H9 (cell line): ENCODE measurements at regions not wholly inside any gene's neighbourhood (a gene's known extent, or its start where the extent isn't known, plus 50 kb on each side); places are given as distances from the start of the nearest gene placed in this dataset.

Experiments used
- DNase-seq: peaks from one replicate; pipeline ENCODE4 v3.0.0-alpha.2; 2017
- H2AFZ ChIP-seq: one replicate; pipeline ENCODE4 v1.6.1; 2013; ENCODE audit warnings: mild to moderate bottlenecking, low read length, control low read depth, moderate library complexity
- H2AK5ac ChIP-seq: 2 replicates; pipeline ENCODE4 v1.6.1; 2013; ENCODE audit warnings: low read length, control low read depth, mixed read lengths; ENCODE audit not compliant: insufficient read length
- H2BK120ac ChIP-seq: one replicate; pipeline ENCODE4 v1.6.1; 2013; ENCODE audit warnings: low read depth, mild to moderate bottlenecking, low read length, control low read depth, inconsistent platforms; ENCODE audit not compliant: poor library complexity, severe bottlenecking
- H2BK12ac ChIP-seq: 2 replicates; pipeline ENCODE4 v1.6.1; 2013; ENCODE audit warnings: low read length, control low read depth, mixed read lengths, low read depth; ENCODE audit not compliant: insufficient read length
- H2BK15ac ChIP-seq: 2 replicates; pipeline ENCODE4 v1.6.1; 2013; ENCODE audit warnings: low read depth, low read length, control low read depth
- H2BK20ac ChIP-seq: one replicate; pipeline ENCODE4 v1.6.1; 2013; ENCODE audit warnings: low read depth, mild to moderate bottlenecking, low read length, control low read depth, inconsistent platforms; ENCODE audit not compliant: poor library complexity, severe bottlenecking
- H2BK5ac ChIP-seq: 2 replicates; pipeline ENCODE4 v1.6.1; 2013; ENCODE audit warnings: low read length, control low read depth, mixed read lengths; ENCODE audit not compliant: insufficient read length
- H3K14ac ChIP-seq: 2 replicates; pipeline ENCODE4 v1.6.1; 2013; ENCODE audit warnings: low read length, control low read depth; ENCODE audit not compliant: insufficient read depth
- H3K18ac ChIP-seq: 2 replicates; pipeline ENCODE4 v1.6.1; 2013; ENCODE audit warnings: low read depth, mild to moderate bottlenecking, mixed read lengths, low read length, control low read depth; ENCODE audit not compliant: insufficient read length
- H3K23ac ChIP-seq: 2 replicates; pipeline ENCODE4 v1.6.1; 2013; ENCODE audit warnings: low read length, control low read depth, mixed read lengths, low read depth; ENCODE audit not compliant: insufficient read length
- H3K23me2 ChIP-seq: 2 replicates; pipeline ENCODE4 v1.6.1; 2013; ENCODE audit warnings: low read depth, mild to moderate bottlenecking, mixed read lengths, low read length, control low read depth; ENCODE audit not compliant: insufficient read length, poor library complexity, severe bottlenecking
- H3K27ac ChIP-seq: 2 replicates; pipeline ENCODE4 v1.5.1; 2013; ENCODE audit warnings: low read length, control low read depth, mixed read lengths, low read depth; ENCODE audit not compliant: insufficient read length
- H3K27me3 ChIP-seq: 2 replicates; pipeline ENCODE4 v1.6.1; 2013; ENCODE audit warnings: low read length, control low read depth, inconsistent platforms; ENCODE audit not compliant: insufficient read depth
- H3K4ac ChIP-seq: 2 replicates; pipeline ENCODE4 v1.6.1; 2013; ENCODE audit warnings: low read depth, mild to moderate bottlenecking, control low read depth, inconsistent platforms, low read length, moderate library complexity
- H3K4me1 ChIP-seq: 2 replicates; pipeline ENCODE4 v1.6.1; 2013; ENCODE audit warnings: low read length, control low read depth, inconsistent platforms; ENCODE audit not compliant: insufficient read depth
- H3K4me2 ChIP-seq: 2 replicates; pipeline ENCODE4 v1.6.1; 2013; ENCODE audit warnings: low read length, control low read depth, mixed read lengths; ENCODE audit not compliant: insufficient read length, insufficient read depth
- H3K56ac ChIP-seq: 2 replicates; pipeline ENCODE4 v1.6.1; 2013; ENCODE audit warnings: low read depth, mild to moderate bottlenecking, mixed read lengths, low read length, control low read depth; ENCODE audit not compliant: insufficient read length
- H3K79me1 ChIP-seq: 2 replicates; pipeline ENCODE4 v1.6.1; 2013; ENCODE audit warnings: low read depth, mild to moderate bottlenecking, moderate library complexity, low read length, control low read depth, inconsistent platforms; ENCODE audit not compliant: insufficient read depth, poor library complexity, severe bottlenecking
- H3K79me2 ChIP-seq: 2 replicates; pipeline ENCODE4 v1.6.1; 2013; ENCODE audit warnings: low read length, control low read depth, inconsistent platforms; ENCODE audit not compliant: insufficient read depth
- H3K9ac ChIP-seq: 2 replicates; pipeline ENCODE4 v1.6.1; 2013; ENCODE audit warnings: low read length, control low read depth, mixed read lengths; ENCODE audit not compliant: insufficient read length; ENCODE audit errors: extremely low read depth
- H3K9me3 ChIP-seq: one replicate; pipeline ENCODE4 v1.6.1; 2013; ENCODE audit warnings: low read depth, low read length, inconsistent platforms; ENCODE audit not compliant: control insufficient read depth
- H3T11ph ChIP-seq: one replicate; pipeline ENCODE4 v1.6.1; 2013; ENCODE audit warnings: mild to moderate bottlenecking, low read length, control low read depth, inconsistent platforms
- H4K20me1 ChIP-seq: one replicate; pipeline ENCODE4 v1.6.1; 2013; ENCODE audit not compliant: control insufficient read depth, insufficient read length, insufficient read depth
- H4K5ac ChIP-seq: 2 replicates; pipeline ENCODE4 v1.6.1; 2013; ENCODE audit warnings: low read depth, mild to moderate bottlenecking, mixed read lengths, low read length, control low read depth; ENCODE audit not compliant: insufficient read length
- H4K8ac ChIP-seq: replicated peaks from 2 replicates; pipeline ENCODE4 v1.6.1; 2013; ENCODE audit warnings: low read length, control low read depth, mixed read lengths, low read depth; ENCODE audit not compliant: insufficient read length
- H4K91ac ChIP-seq: 2 replicates; pipeline ENCODE4 v1.6.1; 2013; ENCODE audit warnings: low read depth, mild to moderate bottlenecking, moderate library complexity, mixed read lengths, low read length, control low read depth; ENCODE audit not compliant: insufficient read length
- H3K27ac Mint-ChIP-seq, 3 experiments: 2 replicates in 2 of 3; 3 replicates in 1 of 3; pipeline ENCODE4 v1.8.0; 2020 to 2021; ENCODE audit warnings: mixed read lengths in 3 of 3, mild to moderate bottlenecking in 1 of 3, moderate library complexity in 1 of 3
- H3K27me3 Mint-ChIP-seq: 2 replicates; pipeline ENCODE4 v1.8.0; 2021; ENCODE audit warnings: low read depth, mild to moderate bottlenecking, moderate library complexity, mixed read lengths
- H3K36me3 Mint-ChIP-seq, 3 experiments: 2 replicates in 2 of 3; 3 replicates in 1 of 3; pipeline ENCODE4 v1.8.0; 2020 to 2021; ENCODE audit warnings: low read depth in 3 of 3, mixed read lengths in 3 of 3; ENCODE audit not compliant: insufficient read depth in 1 of 3
- H3K4me1 Mint-ChIP-seq, 2 experiments: 2 replicates each; pipeline ENCODE4 v1.8.0; 2020; ENCODE audit warnings: mixed read lengths in 2 of 2
- H3K4me3 Mint-ChIP-seq, 2 experiments: 2 replicates in 1 of 2; 3 replicates in 1 of 2; pipeline ENCODE4 v1.8.0; 2020 to 2021; ENCODE audit warnings: mild to moderate bottlenecking in 2 of 2, mixed read lengths in 2 of 2, moderate library complexity in 1 of 2
- H3K9me3 Mint-ChIP-seq, 2 experiments: 2 replicates in 1 of 2; 3 replicates in 1 of 2; pipeline ENCODE4 v1.8.0; 2020; ENCODE audit warnings: mild to moderate bottlenecking in 2 of 2, mixed read lengths in 2 of 2, moderate library complexity in 1 of 2
- CTCF ChIP-seq: fragments of 200-600 bp; sonication (generic); conservative IDR thresholded peaks from 3 replicates; pipeline ENCODE4 v1.8.0; 2021; ENCODE audit warnings: antibody characterized with exemption, mild to moderate bottlenecking
- WGBS: extraction: QIAGEN DNeasy Blood & Tissue Kit; methylation state at CpG from one replicate; pipeline ENCODE4 v1.1.7; 2013; ENCODE audit warnings: missing lambda C conversion rate, low lambda C conversion rate, mixed read lengths; ENCODE audit not compliant: insufficient read length; ENCODE audit errors: extremely low coverage; 5-methylcytosine and 5-hydroxymethylcytosine counted together

- Histone ChIP-seq H3K27me3 (no peaks in the 10 kb centered on the region), H2BK15ac (no peak overlapping the region), H2AK5ac (no peak overlapping the region), H3K4me2 (no peak overlapping the region), H3K18ac (no peak overlapping the region), H4K8ac (no peak overlapping the region), H3K4ac (no peak overlapping the region), H4K5ac (no peak overlapping the region), H3T11ph (no peak overlapping the region), H3K14ac (no peak overlapping the region), H3K23me2 (no peaks in the 10 kb centered on the region), H3K79me1 (no peaks in the 10 kb centered on the region), H3K27ac (no peak overlapping the region), H3K56ac (no peak overlapping the region), H3K23ac (no peak overlapping the region), H3K4me1 (no peaks in the 10 kb centered on the region), H2BK5ac (no peak overlapping the region), H3K9me3 (no peaks in the 10 kb centered on the region), H3K79me2 (no peaks in the 10 kb centered on the region), H2BK120ac (no peak overlapping the region), H2BK20ac (no peak overlapping the region), H2AFZ (no peak overlapping the region), H2BK12ac (no peak overlapping the region), H3K9ac (no peak overlapping the region), H4K91ac (no peak overlapping the region), H4K20me1 (no peaks in the 10 kb centered on the region)
- peaks cover 0 to 4% of the 10 kb centered on the region in 2 experiments; a peak in 2 of 4 replicates for H3K4me1 Mint-ChIP-seq
- no peak for DNase-seq
- WGBS, result no CpG with 5 or more reads among the region's 10 CpGs
- H3K27ac Mint-ChIP-seq, result no peak overlapping the region
- H3K4me3 Mint-ChIP-seq, result no peak overlapping the region
- no peaks in the 10 kb centered on the region for H3K27me3 Mint-ChIP-seq
- no peaks in the 10 kb centered on the region for H3K36me3 Mint-ChIP-seq
- TF ChIP-seq CTCF, result no peak
- no peaks in the 10 kb centered on the region; a peak in 1 of 5 replicates for H3K9me3 Mint-ChIP-seq
Measured at GRCh38 chr3:106371221-106371970, 502.6 kb upstream of the CBLB start.
